ENCODE measurements at regions not wholly inside any gene's neighbourhood (a gene's known extent, or its start where the extent isn't known, plus 50 kb on each side); places are given as distances from the start of the nearest gene placed in this dataset.
"Not testable (repeated sequence)": the region's sequence is repeated elsewhere in the genome, so short reads cannot be mapped to it uniquely, and the experiment has no call there.

DNA sequence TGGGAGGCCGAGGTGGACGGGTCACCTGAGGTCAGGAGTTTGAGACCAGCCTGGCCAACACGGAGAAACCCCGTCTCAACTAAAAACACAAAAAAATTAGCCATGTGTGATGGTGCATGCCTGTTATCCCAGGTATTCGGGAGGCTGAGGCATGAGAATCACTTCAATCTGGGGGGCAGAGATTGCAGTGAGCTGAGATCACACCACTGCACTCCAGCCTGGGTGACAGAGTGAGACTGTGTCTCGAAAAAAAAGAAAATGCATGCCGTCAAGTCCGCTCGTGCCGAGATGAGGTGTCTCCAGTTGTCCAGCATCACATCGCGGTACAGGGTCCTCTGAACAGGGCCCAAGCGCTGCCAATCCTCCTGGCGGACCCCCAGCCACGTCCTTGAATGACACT, 71.2 kb upstream of the GOLGA6L6 start:
- H3K79me2 ChIP-seq (ENCODE audit: control insufficient read depth in 1 of 2, insufficient read depth in 2 of 2, low read length in 2 of 2); H4K20me1 ChIP-seq (replicated peaks in 1 of 2; ENCODE audit: control insufficient read depth in 1 of 2, insufficient read depth in 2 of 2, low read length in 2 of 2); POLR2A ChIA-PET (ENCODE audit: partially characterized antibody); H3K23me2 ChIP-seq (ENCODE audit: low read depth, low read length); H2AFZ ChIP-seq (ENCODE audit: low read length); H2BK5ac ChIP-seq (ENCODE audit: low read depth, low read length); H3K36me3 ChIP-seq (ENCODE audit: control insufficient read depth in 2 of 4, insufficient read depth in 4 of 4, low read length in 3 of 4); H3K9me3 ChIP-seq (ENCODE audit: insufficient read depth in 2 of 2, low read depth in 1 of 2, low read length in 1 of 2); H2BK120ac ChIP-seq (replicated peaks; ENCODE audit: low read depth, low read length); H4K5ac ChIP-seq (ENCODE audit: insufficient read length, low read depth, low read length); H3K79me1 ChIP-seq (ENCODE audit: low read depth, low read length); H4K91ac ChIP-seq (replicated peaks; ENCODE audit: insufficient read length, low read length); H3K27me3 ChIP-seq (replicated peaks in 1 of 4; ENCODE audit: control insufficient read depth in 3 of 4, extremely low read depth in 1 of 4, insufficient read depth in 3 of 4, low read length in 3 of 4); H4K8ac ChIP-seq (ENCODE audit: extremely low read depth, insufficient read depth, low read length); H2BK12ac ChIP-seq (ENCODE audit: low read depth, low read length); H3K23ac ChIP-seq (ENCODE audit: insufficient read length); H3K56ac ChIP-seq (replicated peaks; ENCODE audit: insufficient read length, low read depth, low read length); H2AK5ac ChIP-seq (ENCODE audit: low read depth, low read length); H3K9ac ChIP-seq (replicated peaks in 1 of 4; ENCODE audit: extremely low read depth in 1 of 4, low read depth in 3 of 4, low read length in 3 of 4); H3K27ac ChIP-seq (ENCODE audit: low read depth, low read length); CTCF ChIA-PET (ENCODE audit: partially characterized antibody); FAIRE-seq; H3K18ac ChIP-seq (ENCODE audit: extremely low read depth, low read length); H3K4me1 ChIP-seq (replicated peaks in 1 of 4; ENCODE audit: control insufficient read depth in 3 of 4, insufficient read depth in 4 of 4, low read length in 3 of 4); H3K4me2 ChIP-seq (ENCODE audit: insufficient read depth in 1 of 2, low read depth in 2 of 2, low read length in 2 of 2); H2BK15ac ChIP-seq (ENCODE audit: low read length); H3K4ac ChIP-seq (replicated peaks; ENCODE audit: insufficient read length, low read depth, low read length); H2BK20ac ChIP-seq (ENCODE audit: low read length); DNase-seq (ENCODE audit: low read depth in 1 of 2, low spot score in 2 of 2); H3K4me3 ChIP-seq (ENCODE audit: extremely low read depth in 1 of 4, insufficient read depth in 2 of 4, low read depth in 3 of 4, low read length in 4 of 4); H3K14ac ChIP-seq (ENCODE audit: insufficient read length): not testable (repeated sequence)
- 95% methylated on average over 5 of the region's 15 CpGs; no CpG with 5 or more reads in 1 of the 2 experiments for WGBS, 2 experiments (ENCODE audit: extremely low coverage in 1 of 2, insufficient coverage in 1 of 2, insufficient read length in 1 of 2, insufficient replicate concordance in 2 of 2, low coverage in 1 of 2, low lambda C conversion rate in 2 of 2, missing lambda C conversion rate in 1 of 2)

DNA sequence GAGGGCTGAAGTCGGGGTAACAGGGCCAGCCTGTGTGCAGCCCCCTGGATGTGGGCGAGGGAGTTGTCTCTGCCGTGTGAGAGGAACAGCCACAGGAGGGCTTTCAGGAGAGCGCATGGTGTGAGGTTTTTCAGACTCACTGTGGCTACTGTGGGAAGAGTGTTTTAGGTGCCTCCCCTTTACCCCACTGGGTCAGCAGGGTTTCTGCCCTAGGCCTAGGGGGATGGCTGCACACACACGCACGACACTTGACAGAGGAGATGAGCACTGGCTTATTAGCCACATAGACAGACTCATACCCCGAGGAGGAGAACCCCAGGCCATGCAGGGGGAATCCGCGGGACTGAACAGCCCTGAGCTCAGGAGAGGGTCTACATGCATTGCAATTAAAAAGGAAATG, 70.8 kb upstream of the GOLGA6L6 start:
- H3K79me2 ChIP-seq (ENCODE audit: control insufficient read depth in 1 of 2, insufficient read depth in 2 of 2, low read length in 2 of 2); H3K14ac ChIP-seq (ENCODE audit: insufficient read length); CTCF ChIA-PET (ENCODE audit: partially characterized antibody); H2BK5ac ChIP-seq (ENCODE audit: low read depth, low read length); H3K23me2 ChIP-seq (ENCODE audit: low read depth, low read length); H3K9me3 ChIP-seq (ENCODE audit: insufficient read depth in 2 of 2, low read depth in 1 of 2, low read length in 1 of 2); H3K79me1 ChIP-seq (ENCODE audit: low read depth, low read length); H3K27me3 ChIP-seq (replicated peaks in 1 of 4; ENCODE audit: control insufficient read depth in 3 of 4, extremely low read depth in 1 of 4, insufficient read depth in 3 of 4, low read length in 3 of 4); H4K91ac ChIP-seq (replicated peaks; ENCODE audit: insufficient read length, low read length); FAIRE-seq; POLR2A ChIA-PET (ENCODE audit: partially characterized antibody); H4K8ac ChIP-seq (ENCODE audit: extremely low read depth, insufficient read depth, low read length); H2BK20ac ChIP-seq (ENCODE audit: low read length); DNase-seq (ENCODE audit: low read depth in 1 of 2, low spot score in 2 of 2); H4K5ac ChIP-seq (ENCODE audit: insufficient read length, low read depth, low read length); H3K4me2 ChIP-seq (ENCODE audit: insufficient read depth in 1 of 2, low read depth in 2 of 2, low read length in 2 of 2); H2AFZ ChIP-seq (ENCODE audit: low read length); H3K4me1 ChIP-seq (replicated peaks in 1 of 4; ENCODE audit: control insufficient read depth in 3 of 4, insufficient read depth in 4 of 4, low read length in 3 of 4); H3K36me3 ChIP-seq (ENCODE audit: control insufficient read depth in 2 of 4, insufficient read depth in 4 of 4, low read length in 3 of 4); H2AK5ac ChIP-seq (ENCODE audit: low read depth, low read length); H3K18ac ChIP-seq (ENCODE audit: extremely low read depth, low read length); H3K4ac ChIP-seq (replicated peaks; ENCODE audit: insufficient read length, low read depth, low read length); H2BK12ac ChIP-seq (ENCODE audit: low read depth, low read length); H2BK15ac ChIP-seq (ENCODE audit: low read length); H3K9ac ChIP-seq (replicated peaks in 1 of 4; ENCODE audit: extremely low read depth in 1 of 4, low read depth in 3 of 4, low read length in 3 of 4); H3K4me3 ChIP-seq (ENCODE audit: extremely low read depth in 1 of 4, insufficient read depth in 2 of 4, low read depth in 3 of 4, low read length in 4 of 4); H3K27ac ChIP-seq (ENCODE audit: low read depth, low read length); H3K56ac ChIP-seq (replicated peaks; ENCODE audit: insufficient read length, low read depth, low read length); H3K23ac ChIP-seq (ENCODE audit: insufficient read length); H4K20me1 ChIP-seq (replicated peaks in 1 of 2; ENCODE audit: control insufficient read depth in 1 of 2, insufficient read depth in 2 of 2, low read length in 2 of 2); H2BK120ac ChIP-seq (replicated peaks; ENCODE audit: low read depth, low read length): not testable (repeated sequence)
- 82% methylated on average over 5 of the region's 9 CpGs; no CpG with 5 or more reads in 1 of the 2 experiments for WGBS, 2 experiments (ENCODE audit: extremely low coverage in 1 of 2, insufficient coverage in 1 of 2, insufficient read length in 1 of 2, insufficient replicate concordance in 2 of 2, low coverage in 1 of 2, low lambda C conversion rate in 2 of 2, missing lambda C conversion rate in 1 of 2)

All from H1 (cell line).